ENCODE measurements at regions not wholly inside any gene's neighbourhood (a gene's known extent, or its start where the extent isn't known, plus 50 kb on each side); places are given as distances from the start of the nearest gene placed in this dataset.

DNA sequence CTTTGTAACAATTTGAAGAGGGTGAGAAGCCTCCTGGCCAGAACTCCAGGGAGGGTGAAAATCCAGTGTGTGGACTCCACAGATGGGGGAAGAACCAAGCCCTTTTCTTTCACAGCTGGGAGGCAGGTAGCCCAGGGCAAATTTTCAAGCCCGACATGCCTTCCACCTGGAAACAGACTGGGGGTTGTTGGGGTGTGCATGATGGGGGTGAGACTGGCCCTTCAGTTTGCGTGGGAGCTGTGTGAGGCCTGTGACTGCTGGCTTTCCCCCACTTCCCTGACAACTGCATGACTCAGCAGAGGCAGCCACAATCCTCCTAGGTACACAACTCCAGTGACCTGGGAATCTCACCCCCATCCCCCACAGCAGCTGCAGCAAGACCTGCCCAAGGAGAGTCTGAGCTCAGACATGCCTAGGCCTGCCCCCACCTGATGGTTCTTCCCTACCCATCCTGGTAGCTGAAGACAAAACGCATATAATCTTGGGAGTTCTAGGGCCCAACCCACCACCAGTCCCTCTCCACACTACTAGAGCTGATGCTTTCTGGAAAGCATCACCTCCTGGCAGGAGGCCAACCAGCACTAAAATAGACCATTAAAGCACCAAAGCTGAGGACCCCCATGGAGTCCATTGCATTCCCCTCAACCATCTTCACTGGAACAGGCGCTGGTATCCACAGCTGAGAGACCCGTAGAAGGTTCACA, 445.4 kb downstream of the TFEC start:
- TF ChIP-seq, protein P1, sequence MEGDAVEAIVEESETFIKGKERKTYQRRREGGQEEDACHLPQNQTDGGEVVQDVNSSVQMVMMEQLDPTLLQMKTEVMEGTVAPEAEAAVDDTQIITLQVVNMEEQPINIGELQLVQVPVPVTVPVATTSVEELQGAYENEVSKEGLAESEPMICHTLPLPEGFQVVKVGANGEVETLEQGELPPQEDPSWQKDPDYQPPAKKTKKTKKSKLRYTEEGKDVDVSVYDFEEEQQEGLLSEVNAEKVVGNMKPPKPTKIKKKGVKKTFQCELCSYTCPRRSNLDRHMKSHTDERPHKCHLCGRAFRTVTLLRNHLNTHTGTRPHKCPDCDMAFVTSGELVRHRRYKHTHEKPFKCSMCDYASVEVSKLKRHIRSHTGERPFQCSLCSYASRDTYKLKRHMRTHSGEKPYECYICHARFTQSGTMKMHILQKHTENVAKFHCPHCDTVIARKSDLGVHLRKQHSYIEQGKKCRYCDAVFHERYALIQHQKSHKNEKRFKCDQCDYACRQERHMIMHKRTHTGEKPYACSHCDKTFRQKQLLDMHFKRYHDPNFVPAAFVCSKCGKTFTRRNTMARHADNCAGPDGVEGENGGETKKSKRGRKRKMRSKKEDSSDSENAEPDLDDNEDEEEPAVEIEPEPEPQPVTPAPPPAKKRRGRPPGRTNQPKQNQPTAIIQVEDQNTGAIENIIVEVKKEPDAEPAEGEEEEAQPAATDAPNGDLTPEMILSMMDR (IDR thresholded peaks at IDR 0.05) = no peak
- TF ChIP-seq POLR2A (IDR thresholded peaks at IDR 0.05; ENCODE audit: low read depth) = no peak
